ENCODE measurements at regions not wholly inside any gene's neighbourhood (a gene's known extent, or its start where the extent isn't known, plus 50 kb on each side); places are given as distances from the start of the nearest gene placed in this dataset.

DNA sequence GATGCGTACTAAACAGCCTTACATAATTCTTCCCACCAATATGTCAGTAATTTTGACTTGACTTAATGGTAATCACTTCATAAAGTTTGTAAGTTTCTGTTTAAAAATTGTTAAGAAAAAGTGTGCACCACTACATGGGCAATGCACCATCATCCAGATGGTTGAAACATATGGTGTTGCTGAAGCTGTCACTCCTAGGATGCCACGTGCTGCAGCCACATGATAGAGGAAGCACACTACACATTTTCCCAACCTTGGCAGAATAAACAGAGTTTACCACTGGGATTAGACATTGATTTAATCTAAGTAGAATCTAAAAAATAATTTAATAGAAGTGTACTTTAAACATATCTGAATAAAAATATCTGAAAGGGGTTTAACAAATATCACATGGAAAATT, 1209.9 kb downstream of the NSUN3 start:
- H3K9me3 ChIP-seq (ENCODE audit: control insufficient read depth, low read length): no peaks in the 10 kb centered on the region
- DNase-seq: no peak
- 71% methylated on average over 2 of the region's 2 CpGs for WGBS
- ATAC-seq: no peak
- H3K27me3 ChIP-seq (ENCODE audit: control insufficient read depth, insufficient read depth): no peaks in the 10 kb centered on the region
- H3K4me1 ChIP-seq (ENCODE audit: control insufficient read depth, insufficient read depth, low read length): no peaks in the 10 kb centered on the region
- H3K4me3 ChIP-seq (ENCODE audit: low read length): no peak overlapping the region
- no peak overlapping the region for H3K27ac ChIP-seq (ENCODE audit: low read length)
- intact Hi-C loops (cut with DNase I): no loop called here

DNA sequence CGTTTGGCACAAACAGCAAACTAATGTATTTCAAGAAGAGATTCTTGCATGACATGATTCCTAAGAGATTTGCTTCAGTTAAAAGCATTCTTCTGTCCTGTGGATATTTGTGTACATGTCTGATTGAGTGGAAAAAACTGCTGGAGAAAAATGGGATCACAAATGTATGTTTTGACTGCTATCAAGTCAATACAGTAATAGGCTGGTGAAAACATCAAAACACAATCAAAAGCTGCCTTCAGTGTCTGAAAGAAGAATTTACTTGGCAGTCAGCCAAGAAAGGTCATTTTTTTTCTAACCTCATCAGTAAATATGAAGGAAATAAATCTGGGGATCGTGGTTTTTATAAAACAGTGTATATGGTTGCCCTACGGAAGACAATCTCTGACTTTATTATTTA, 1214.8 kb downstream of the NSUN3 start:
- no peak for DNase-seq
- no peaks in the 10 kb centered on the region for H3K4me1 ChIP-seq (ENCODE audit: control insufficient read depth, insufficient read depth, low read length)
- H3K27ac ChIP-seq (ENCODE audit: low read length): no peak overlapping the region
- H3K27me3 ChIP-seq (ENCODE audit: control insufficient read depth, insufficient read depth): no peaks in the 10 kb centered on the region
- ATAC-seq: no peak
- no peaks in the 10 kb centered on the region for H3K9me3 ChIP-seq (ENCODE audit: control insufficient read depth, low read length)
- no peak overlapping the region for H3K4me3 ChIP-seq (ENCODE audit: low read length)
- WGBS: 34% methylated on average over 3 of the region's 3 CpGs
- intact Hi-C loops (cut with DNase I): no loop called here

DNA sequence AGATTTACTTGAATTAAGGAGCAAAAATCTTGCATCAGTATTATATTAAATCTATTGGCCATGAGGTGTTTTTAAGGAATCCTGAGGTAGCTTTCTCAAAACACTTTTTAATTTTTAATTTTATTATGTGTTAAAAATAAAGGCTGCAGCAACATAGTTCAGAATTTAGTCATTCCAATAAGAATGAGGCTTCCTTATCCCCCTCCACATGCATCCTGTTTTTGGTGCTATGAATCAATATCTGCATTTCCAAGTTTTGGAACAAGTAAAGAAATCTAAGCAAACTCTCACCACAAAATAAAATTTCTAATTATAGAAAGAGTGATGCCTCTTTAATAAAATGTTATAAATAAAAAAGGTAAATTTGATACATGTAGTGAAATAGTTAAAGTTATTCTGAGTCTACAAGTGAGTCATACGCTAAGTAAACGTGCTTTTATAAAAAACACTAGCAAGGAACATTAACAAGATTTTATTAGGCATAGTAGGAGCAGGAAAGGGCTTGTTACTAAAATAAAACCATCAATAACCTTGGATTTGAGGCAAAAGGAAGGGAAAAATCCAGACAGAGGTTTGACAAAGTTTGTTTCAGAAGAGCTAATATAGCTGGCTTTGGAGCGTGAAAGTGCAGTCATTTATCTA, 1218.0 kb downstream of the NSUN3 start:
- intact Hi-C loops (cut with DNase I): no loop called here
- Histone ChIP-seq H3K27me3 (ENCODE audit: control insufficient read depth, insufficient read depth) (no peaks in the 10 kb centered on the region), H3K4me1 (ENCODE audit: control insufficient read depth, insufficient read depth, low read length) (no peaks in the 10 kb centered on the region), H3K9me3 (ENCODE audit: control insufficient read depth, low read length) (no peaks in the 10 kb centered on the region), H3K27ac (ENCODE audit: low read length) (no peak overlapping the region), H3K4me3 (ENCODE audit: low read length) (no peak overlapping the region)
- ATAC-seq (no peak), DNase-seq (no peak)
- 38% methylated on average over 3 of the region's 3 CpGs for WGBS

DNA sequence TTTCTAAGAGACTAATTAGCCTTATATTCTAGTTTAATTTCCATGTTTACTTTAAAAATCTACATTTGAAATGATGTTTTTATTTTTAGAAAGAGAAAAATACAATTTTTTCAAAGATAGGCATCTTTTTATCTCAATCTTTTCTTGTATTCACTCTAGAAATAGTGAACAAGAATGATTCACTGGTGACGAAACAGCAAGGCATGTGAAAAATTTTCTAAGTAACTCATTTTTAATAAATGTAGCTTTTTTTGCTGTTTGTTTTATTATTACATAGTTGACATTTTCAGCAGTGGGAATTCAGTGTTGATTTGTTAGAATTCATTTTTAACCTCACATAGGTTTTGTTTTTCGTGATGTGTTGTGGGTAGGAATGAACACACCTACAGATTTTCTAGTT, 1226.4 kb downstream of the NSUN3 start:
- no peaks in the 10 kb centered on the region for H3K4me1 ChIP-seq (ENCODE audit: control insufficient read depth, insufficient read depth, low read length)
- WGBS: 65% methylated on average over 2 of the region's 2 CpGs
- no peak overlapping the region for H3K4me3 ChIP-seq (ENCODE audit: low read length)
- H3K27me3 ChIP-seq (ENCODE audit: control insufficient read depth, insufficient read depth): no peaks in the 10 kb centered on the region
- H3K9me3 ChIP-seq (ENCODE audit: control insufficient read depth, low read length): no peaks in the 10 kb centered on the region
- intact Hi-C loops (cut with DNase I): no loop called here
- DNase-seq (no peak), ATAC-seq (no peak)
- H3K27ac ChIP-seq (ENCODE audit: low read length): no peak overlapping the region

DNA sequence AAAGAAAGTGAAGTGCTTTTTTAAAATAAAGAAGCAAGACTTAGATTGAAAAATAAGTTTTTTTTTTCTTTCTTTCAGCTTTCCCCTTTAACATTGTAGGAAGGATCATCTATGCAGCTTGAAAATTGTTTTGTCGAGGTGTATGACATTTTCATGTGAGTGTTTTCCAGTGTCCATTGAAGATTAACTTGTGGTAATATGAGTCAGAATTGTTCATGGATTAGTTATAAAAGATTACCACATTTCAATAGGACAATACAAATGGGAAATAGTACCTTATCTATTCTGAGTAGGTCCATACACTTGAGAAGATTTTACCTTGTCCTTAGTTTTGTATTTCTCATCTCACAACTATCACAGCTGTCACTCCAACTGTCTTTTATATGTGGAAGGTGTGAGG, 1234.7 kb downstream of the NSUN3 start:
- Histone ChIP-seq H3K27me3 (ENCODE audit: control insufficient read depth, insufficient read depth) (no peaks in the 10 kb centered on the region), H3K27ac (ENCODE audit: low read length) (no peak overlapping the region), H3K4me1 (ENCODE audit: control insufficient read depth, insufficient read depth, low read length) (no peaks in the 10 kb centered on the region), H3K9me3 (ENCODE audit: control insufficient read depth, low read length) (no peaks in the 10 kb centered on the region), H3K4me3 (ENCODE audit: low read length) (no peak overlapping the region)
- no peak for DNase-seq
- intact Hi-C loops (cut with DNase I): no loop called here
- no peak for ATAC-seq
- WGBS: 81% methylated on average over 1 of the region's 1 CpG

DNA sequence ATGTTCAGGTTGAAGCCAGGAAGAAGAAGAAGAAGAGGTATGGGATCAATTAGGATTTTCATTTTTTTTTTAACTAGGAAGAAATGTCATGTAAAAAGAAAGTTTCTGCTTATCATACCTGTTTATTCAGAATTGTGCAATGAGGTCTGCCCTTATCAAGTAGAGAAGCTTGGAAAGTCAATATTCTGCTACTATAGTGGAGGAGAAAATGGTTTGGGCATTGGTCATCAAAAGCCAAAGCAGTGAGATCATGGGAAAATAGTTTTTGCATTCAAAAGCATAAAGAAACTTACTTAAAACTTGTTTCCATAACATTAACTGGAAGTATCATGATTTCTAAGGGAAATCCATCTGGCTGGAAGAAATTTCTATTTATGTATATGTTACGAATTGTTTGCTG, 1239.2 kb downstream of the NSUN3 start:
- Histone ChIP-seq H3K27me3 (ENCODE audit: control insufficient read depth, insufficient read depth) (no peaks in the 10 kb centered on the region), H3K9me3 (ENCODE audit: control insufficient read depth, low read length) (no peaks in the 10 kb centered on the region), H3K4me3 (ENCODE audit: low read length) (no peak overlapping the region), H3K4me1 (ENCODE audit: control insufficient read depth, insufficient read depth, low read length) (no peaks in the 10 kb centered on the region), H3K27ac (ENCODE audit: low read length) (no peak overlapping the region)
- intact Hi-C loops (cut with DNase I): no loop called here
- ATAC-seq (no peak), DNase-seq (no peak)
- 46% methylated on average over 1 of the region's 1 CpG for WGBS

DNA sequence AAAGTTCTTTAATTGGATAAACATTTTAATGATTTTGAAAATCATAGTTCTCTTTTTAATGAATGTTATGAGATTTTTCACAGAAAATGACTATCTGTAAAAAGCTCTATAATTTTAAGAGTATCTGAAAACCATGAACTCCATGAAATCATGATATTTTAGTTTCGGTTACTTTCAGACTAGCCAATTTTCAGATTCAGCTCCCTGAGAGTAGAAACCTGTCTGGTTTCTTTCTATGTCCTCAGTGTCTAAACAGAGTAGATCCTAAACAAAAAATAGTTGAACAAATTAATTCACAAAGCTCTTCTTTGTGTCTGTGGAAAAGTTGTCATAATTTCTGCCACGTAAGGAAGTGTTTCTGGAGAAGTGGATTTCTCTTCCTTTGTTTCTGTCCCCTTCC, 1247.7 kb downstream of the NSUN3 start:
- no peak overlapping the region for H3K27ac ChIP-seq (ENCODE audit: low read length)
- no peaks in the 10 kb centered on the region for H3K9me3 ChIP-seq (ENCODE audit: control insufficient read depth, low read length)
- WGBS: 91% methylated on average over 2 of the region's 2 CpGs
- no peak overlapping the region for H3K4me3 ChIP-seq (ENCODE audit: low read length)
- ATAC-seq: no peak
- no peaks in the 10 kb centered on the region for H3K4me1 ChIP-seq (ENCODE audit: control insufficient read depth, insufficient read depth, low read length)
- intact Hi-C loops (cut with DNase I): no loop called here
- no peaks in the 10 kb centered on the region for H3K27me3 ChIP-seq (ENCODE audit: control insufficient read depth, insufficient read depth)
- no peak for DNase-seq

DNA sequence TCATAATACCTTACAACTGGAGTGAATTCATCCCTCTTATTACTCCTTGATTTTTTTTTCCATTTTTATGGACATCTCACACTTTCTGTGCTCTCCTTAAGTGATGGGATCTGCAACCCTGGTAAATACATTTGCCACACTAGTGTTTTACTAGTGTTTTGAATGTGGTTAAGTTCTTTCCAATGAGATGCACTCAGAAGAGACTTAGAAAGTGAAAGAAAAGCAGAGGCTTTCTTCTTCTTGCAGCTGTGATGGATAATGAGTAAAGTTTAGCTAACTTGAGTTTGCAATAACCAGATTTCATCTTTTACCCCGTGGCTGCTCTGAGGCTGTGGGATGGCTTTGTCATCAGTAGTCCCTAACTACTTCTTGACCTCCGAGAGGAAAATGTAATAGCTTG, 1248.4 kb downstream of the NSUN3 start:
- DNase-seq (no peak), ATAC-seq (no peak)
- Histone ChIP-seq H3K4me3 (ENCODE audit: low read length) (no peak overlapping the region), H3K9me3 (ENCODE audit: control insufficient read depth, low read length) (no peaks in the 10 kb centered on the region), H3K4me1 (ENCODE audit: control insufficient read depth, insufficient read depth, low read length) (no peaks in the 10 kb centered on the region), H3K27me3 (ENCODE audit: control insufficient read depth, insufficient read depth) (no peaks in the 10 kb centered on the region), H3K27ac (ENCODE audit: low read length) (no peak overlapping the region)
- 67% methylated on average over 2 of the region's 2 CpGs for WGBS
- intact Hi-C loops (cut with DNase I): no loop called here

DNA sequence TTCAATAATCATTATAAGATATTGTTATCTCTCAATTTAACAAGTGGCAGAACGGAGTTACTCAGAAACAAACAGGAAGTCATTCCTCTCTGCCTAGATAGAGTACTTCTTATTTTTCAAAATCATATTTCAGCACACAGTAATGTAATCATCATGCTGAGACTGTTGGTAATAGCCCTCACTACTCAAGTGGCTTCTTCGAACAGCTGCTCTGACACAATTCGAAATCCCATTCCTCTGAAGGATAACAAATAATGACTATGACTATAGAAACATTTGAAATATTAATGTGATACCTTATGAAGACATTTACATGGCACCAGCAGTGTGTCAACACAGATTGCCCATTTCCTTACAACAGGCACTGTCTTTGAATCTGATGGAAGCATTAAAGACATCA, 1249.8 kb downstream of the NSUN3 start:
- ATAC-seq (no peak), DNase-seq (no peak)
- intact Hi-C loops (cut with DNase I): no loop called here
- no peak overlapping the region for H3K4me3 ChIP-seq (ENCODE audit: low read length)
- no peaks in the 10 kb centered on the region for H3K27me3 ChIP-seq (ENCODE audit: control insufficient read depth, insufficient read depth)
- no peaks in the 10 kb centered on the region for H3K9me3 ChIP-seq (ENCODE audit: control insufficient read depth, low read length)
- no peak overlapping the region for H3K27ac ChIP-seq (ENCODE audit: low read length)
- 48% methylated on average over 3 of the region's 3 CpGs for WGBS
- H3K4me1 ChIP-seq (ENCODE audit: control insufficient read depth, insufficient read depth, low read length): no peaks in the 10 kb centered on the region

DNA sequence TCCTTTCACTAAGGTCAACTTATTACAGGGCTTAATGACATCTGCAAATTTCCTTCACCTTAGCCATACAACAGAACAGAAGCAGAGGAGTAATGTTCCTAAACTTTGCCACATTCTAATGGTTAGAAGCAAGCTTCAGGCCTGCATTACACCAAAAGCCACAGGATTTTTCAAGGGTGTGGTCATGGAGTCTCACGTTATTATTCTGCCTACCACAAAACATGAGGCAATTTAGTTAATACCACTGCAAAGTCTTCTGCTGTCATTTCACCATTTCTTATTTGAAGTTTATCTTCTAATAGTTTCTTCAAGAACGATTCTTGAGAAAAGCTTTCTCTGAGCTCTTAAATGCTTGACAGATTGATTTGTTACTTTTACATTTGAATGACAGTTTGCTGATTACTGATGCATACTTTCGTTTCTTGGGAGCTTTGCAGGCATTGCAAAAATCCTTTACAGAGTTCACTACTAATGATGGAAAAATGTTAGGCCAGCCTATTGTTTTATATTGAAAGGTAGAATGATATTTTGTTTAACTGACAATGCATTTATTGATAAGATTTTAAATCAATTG, 1257.1 kb downstream of the NSUN3 start:
- ATAC-seq: no peak
- 45% methylated on average over 3 of the region's 3 CpGs for WGBS

DNA sequence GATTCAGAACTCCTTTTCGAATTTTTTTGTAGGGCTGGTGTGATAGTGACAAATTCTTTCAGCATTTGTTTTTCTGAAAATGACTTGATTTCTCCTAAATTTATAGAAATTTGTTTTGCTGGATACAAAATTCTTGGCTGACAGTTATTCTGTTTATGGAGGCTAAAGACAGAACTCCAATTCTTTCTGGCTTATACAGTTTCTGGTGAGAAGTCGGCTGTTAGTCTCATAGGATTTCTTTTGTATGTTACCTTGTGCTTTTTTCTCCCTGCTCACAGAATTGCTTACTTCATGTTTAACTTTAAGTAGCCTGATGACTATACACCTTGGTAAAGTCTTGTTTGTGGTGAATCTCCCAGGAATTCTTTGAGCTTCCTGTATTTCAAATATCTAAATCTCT, 1264.6 kb downstream of the NSUN3 start:
- WGBS: 77% methylated on average over 2 of the region's 2 CpGs
- DNase-seq (no peak), ATAC-seq (no peak)
- Histone ChIP-seq H3K4me1 (ENCODE audit: control insufficient read depth, insufficient read depth, low read length) (no peaks in the 10 kb centered on the region), H3K4me3 (ENCODE audit: low read length) (no peak overlapping the region), H3K27ac (ENCODE audit: low read length) (no peak overlapping the region), H3K9me3 (ENCODE audit: control insufficient read depth, low read length) (no peaks in the 10 kb centered on the region), H3K27me3 (ENCODE audit: control insufficient read depth, insufficient read depth) (no peaks in the 10 kb centered on the region)
- intact Hi-C loops (cut with DNase I): no loop called here

More for the DNA sequence above, 1257.1 kb downstream of the NSUN3 start:
- no peaks in the 10 kb centered on the region for H3K9me3 ChIP-seq (ENCODE audit: control insufficient read depth, low read length)
- intact Hi-C loops (cut with DNase I): no loop called here
- no peaks in the 10 kb centered on the region for H3K27me3 ChIP-seq (ENCODE audit: control insufficient read depth, insufficient read depth)
- no peak overlapping the region for H3K27ac ChIP-seq (ENCODE audit: low read length)
- H3K4me1 ChIP-seq (ENCODE audit: control insufficient read depth, insufficient read depth, low read length): no peaks in the 10 kb centered on the region
- no peak overlapping the region for H3K4me3 ChIP-seq (ENCODE audit: low read length)
- DNase-seq: no peak

DNA sequence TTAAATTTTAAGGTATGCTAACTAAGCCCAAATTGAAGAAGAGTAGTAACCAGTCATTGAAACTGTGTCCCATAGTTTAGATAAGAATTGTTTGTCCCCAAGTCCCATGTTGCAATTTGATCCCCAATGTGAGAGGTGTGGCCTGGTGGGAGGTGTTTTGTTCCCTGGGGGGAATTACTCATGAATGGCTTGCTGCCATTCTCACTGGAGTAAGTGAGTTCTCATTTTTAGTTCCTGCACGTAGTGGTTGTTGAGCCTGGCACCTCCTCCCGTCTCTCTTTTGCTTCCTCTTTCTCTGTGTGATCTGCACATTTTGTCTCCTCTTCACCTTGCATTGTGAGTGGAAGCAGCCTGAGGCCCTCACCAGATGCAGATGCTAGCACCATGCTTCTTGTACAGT, 1271.0 kb downstream of the NSUN3 start:
- Histone ChIP-seq H3K27ac (ENCODE audit: low read length) (no peak overlapping the region), H3K9me3 (ENCODE audit: control insufficient read depth, low read length) (no peaks in the 10 kb centered on the region), H3K4me1 (ENCODE audit: control insufficient read depth, insufficient read depth, low read length) (no peaks in the 10 kb centered on the region), H3K27me3 (ENCODE audit: control insufficient read depth, insufficient read depth) (no peaks in the 10 kb centered on the region), H3K4me3 (ENCODE audit: low read length) (no peak overlapping the region)
- intact Hi-C loops (cut with DNase I): loop anchor here in 1 of 4 donors (10.0 kb wide), 1 partner anchor 1321 kb away; no protein-coding TSS in a partner anchor
- WGBS: 38% methylated on average over 2 of the region's 2 CpGs
- no peak for ATAC-seq
- no peak for DNase-seq
